ENCODE measurements at regions not wholly inside any gene's neighbourhood (a gene's known extent, or its start where the extent isn't known, plus 50 kb on each side); places are given as distances from the start of the nearest gene placed in this dataset.

DNA sequence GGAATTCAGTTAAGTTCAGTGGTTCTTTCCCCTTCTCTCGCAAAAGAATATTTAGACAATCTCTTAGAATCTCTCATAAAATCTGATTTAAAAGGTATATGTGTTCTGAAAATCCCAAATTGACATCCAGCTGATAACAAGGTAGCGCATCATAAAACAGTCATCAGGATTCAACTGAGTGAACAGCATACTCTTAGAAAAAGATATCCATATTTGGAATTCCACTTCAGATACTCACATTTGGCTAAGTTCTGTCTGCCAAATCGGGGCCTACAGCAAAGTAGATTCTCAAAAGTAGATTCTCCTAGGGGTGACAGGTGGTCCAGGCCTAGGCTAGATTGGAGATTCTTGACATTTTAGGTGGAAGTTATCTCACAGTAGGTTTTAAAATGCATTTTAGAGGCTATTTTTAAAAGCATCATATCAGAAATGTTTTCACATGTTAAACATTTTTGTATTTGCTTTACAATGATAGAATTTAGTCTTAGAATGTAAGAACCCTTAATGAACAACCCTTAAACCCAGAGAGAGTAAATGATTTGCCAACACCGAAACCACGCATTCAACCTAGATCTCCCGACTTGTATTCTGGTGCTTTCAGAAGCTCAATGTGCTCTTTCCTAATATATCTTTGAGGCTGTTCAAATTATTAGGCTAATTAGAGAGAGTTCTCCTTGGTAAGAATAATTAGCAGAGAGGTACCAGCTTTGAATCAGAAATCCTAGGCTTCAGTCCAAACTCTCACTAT, 318.9 kb downstream of the LMO4 start:
- TF ChIP-seq POLR2A (IDR thresholded peaks at IDR 0.05) (no peak), CTCF (IDR thresholded peaks at IDR 0.05 in 8 of 11, conservative IDR thresholded peaks at IDR 0.05 in 3 of 11) (no peak), POLR2AphosphoS5 (IDR thresholded peaks at IDR 0.05) (no peak)
